GM12878 (cell line): ENCODE measurements at regions not wholly inside any gene's neighbourhood (a gene's known extent, or its start where the extent isn't known, plus 50 kb on each side); places are given as distances from the start of the nearest gene placed in this dataset.

Source experiments
- ATAC-seq: fragments of 200-7000 bp; cut with Tn5 transposase; 3 replicates; pipeline ENCODE4 v1.9.1; 2020; ENCODE audit warnings: mild to moderate bottlenecking, moderate library complexity
- BruUV-seq: library from RNA; stranded (reverse); fragments of 400-500 nt; replicated peaks from 2 replicates; lab custom pipeline; 2021; lab: Mats Ljungman, UMichigan
- CTCF ChIA-PET: fragments of 300-600 bp; sonication (Branson Sonifier 250); formaldehyde crosslinking; extraction: SDS; loops from one replicate; lab custom pipeline; 2021; ENCODE audit warnings: inconsistent platforms; lab: Yijun Ruan, JAX
- POLR2A ChIA-PET: fragments of 350-600 bp; formaldehyde crosslinking; extraction: SDS; loops from one replicate; lab custom pipeline; 2021; ENCODE audit warnings: inconsistent platforms; lab: Charles Lee
- RAD21 ChIA-PET: fragments of 300-600 bp; sonication (Branson Sonifier 250); formaldehyde crosslinking; loops from one replicate; lab custom pipeline; 2023; ENCODE audit warnings: antibody characterized with exemption; ENCODE audit not compliant: unreplicated experiment; lab: Charles Lee
- SMC1A ChIA-PET: fragments of 300-600 bp; sonication (Branson Sonifier 250); formaldehyde crosslinking; loops from one replicate; lab custom pipeline; 2023; ENCODE audit not compliant: unreplicated experiment, uncharacterized antibody; lab: Charles Lee
- DNase-seq: peaks from one replicate; pipeline ENCODE4 v3.0.0-alpha.2; 2011; ENCODE audit warnings: low read depth, low spot score
- FAIRE-seq: peaks from 3 replicates; lab custom pipeline; 2011; peaks lifted over from hg19 to GRCh38; lab: Jason Lieb, UNC
- H2AFZ ChIP-seq: 2 replicates; pipeline ENCODE4 v1.6.0; 2011; ENCODE audit warnings: low read depth, low read length, control low read depth; ENCODE audit not compliant: control insufficient read depth
- H3K27ac ChIP-seq: 2 replicates; pipeline ENCODE4 v1.5.1; 2011; ENCODE audit warnings: control low read depth; ENCODE audit not compliant: control insufficient read depth, insufficient read depth
- H3K27me3 ChIP-seq, 2 experiments: replicated peaks in 1 of 2; 2 replicates each; pipeline versions ENCODE4 v1.6.0 to v1.6.1; 2011; ENCODE audit warnings: low read length in 1 of 2; ENCODE audit not compliant: control insufficient read depth in 2 of 2, insufficient read depth in 2 of 2
- H3K36me3 ChIP-seq, 2 experiments: 2 replicates each; pipeline ENCODE4 v1.5.1; 2011; ENCODE audit warnings: low read length in 1 of 2; ENCODE audit not compliant: control insufficient read depth in 2 of 2, insufficient read depth in 2 of 2
- H3K4me1 ChIP-seq: 2 replicates; pipeline ENCODE4 v1.6.1; 2011; ENCODE audit warnings: mild to moderate bottlenecking, low read length, moderate library complexity, mixed read lengths; ENCODE audit not compliant: control insufficient read depth, insufficient read depth
- H3K4me2 ChIP-seq: 2 replicates; pipeline ENCODE4 v1.6.0; 2011; ENCODE audit warnings: control low read depth; ENCODE audit not compliant: control insufficient read depth, insufficient read depth
- H3K4me3 ChIP-seq: fragments of 200-600 bp; sonication (generic); 2 replicates; pipeline ENCODE4 v1.5.1; 2016
- H3K79me2 ChIP-seq: 2 replicates; pipeline ENCODE4 v1.6.0; 2011; ENCODE audit warnings: low read length; ENCODE audit not compliant: control insufficient read depth, insufficient read depth
- H3K9ac ChIP-seq: 2 replicates; pipeline ENCODE4 v1.8.0; 2011; ENCODE audit warnings: low read length, control low read depth, mixed read lengths; ENCODE audit not compliant: control insufficient read depth, insufficient read depth
- H3K9me3 ChIP-seq: replicated peaks from 3 replicates; pipeline ENCODE4 v1.5.1; 2011; ENCODE audit warnings: mild to moderate bottlenecking, low read length; ENCODE audit not compliant: control insufficient read depth, insufficient read depth
- H4K20me1 ChIP-seq: 2 replicates; pipeline ENCODE4 v1.6.0; 2011; ENCODE audit not compliant: control insufficient read depth, insufficient read depth
- CEBPB ChIP-seq, 2 experiments: fragments of 150-350 bp in 1 of 2; IDR thresholded peaks; 2 replicates each; pipeline ENCODE4 v1.6.1; 2012 to 2014; ENCODE audit warnings: low read depth in 2 of 2, low read length in 2 of 2, borderline replicate concordance in 1 of 2, inconsistent platforms in 1 of 2
- CREM ChIP-seq: IDR thresholded peaks from 2 replicates; pipeline ENCODE4 v1.6.1; 2014; ENCODE audit warnings: antibody characterized with exemption, low read depth
- FOXM1 ChIP-seq: IDR thresholded peaks from 2 replicates; pipeline ENCODE4 v1.6.1; 2012; ENCODE audit warnings: low read depth, mild to moderate bottlenecking, inconsistent platforms, low read length, moderate library complexity
- IKZF2 ChIP-seq, 2 experiments: fragments of 450-650 bp; IDR thresholded peaks; 2 replicates each; pipeline ENCODE4 v1.6.1; 2017; ENCODE audit warnings: mild to moderate bottlenecking in 2 of 2, moderate library complexity in 2 of 2
- MYB ChIP-seq: fragments of 150-350 bp; IDR thresholded peaks from 2 replicates; pipeline ENCODE4 v1.6.1; 2014; ENCODE audit warnings: mild to moderate bottlenecking, low read depth, low read length, borderline replicate concordance
- NFYA ChIP-seq: IDR thresholded peaks from 2 replicates; pipeline ENCODE4 v1.6.1; 2011; ENCODE audit warnings: low read depth, mild to moderate bottlenecking, low read length, improper control_type of control experiment, borderline replicate concordance
- NR2F1 ChIP-seq: fragments of 450-650 bp; conservative IDR thresholded peaks from 2 replicates; pipeline ENCODE4 v1.6.1; 2017; ENCODE audit warnings: mild to moderate bottlenecking
- PAX5 ChIP-seq: IDR thresholded peaks from 2 replicates; pipeline ENCODE4 v1.6.1; 2011; ENCODE audit warnings: low read depth, low read length, borderline replicate concordance
- POLR2AphosphoS5 ChIP-seq: IDR thresholded peaks from 2 replicates; pipeline ENCODE4 v1.6.1; 2011; ENCODE audit warnings: mild to moderate bottlenecking, low read length, inconsistent platforms
- POU2F2 ChIP-seq: IDR thresholded peaks from 3 replicates; pipeline ENCODE4 v1.6.1; 2011; ENCODE audit warnings: low read depth, mild to moderate bottlenecking, low read length, borderline replicate concordance
- RAD21 ChIP-seq: IDR thresholded peaks from 2 replicates; pipeline ENCODE4 v1.6.1; 2011; ENCODE audit warnings: mild to moderate bottlenecking, low read depth, low read length, moderate library complexity; ENCODE audit not compliant: insufficient read depth
- RAD51 ChIP-seq: fragments of 450-650 bp; IDR thresholded peaks from 2 replicates; pipeline ENCODE4 v1.6.1; 2016; ENCODE audit warnings: moderate library complexity, mild to moderate bottlenecking, inconsistent platforms
- RELA ChIP-seq: fragments of 450-650 bp; IDR thresholded peaks from 2 replicates; pipeline ENCODE4 v1.8.0; 2014; ENCODE audit warnings: borderline replicate concordance; ENCODE audit not compliant: partially characterized antibody
- SIN3A ChIP-seq: IDR thresholded peaks from 2 replicates; pipeline ENCODE4 v1.6.1; 2012; ENCODE audit warnings: low read depth, low read length, improper control_type of control experiment
- STAT3 ChIP-seq: IDR thresholded peaks from 2 replicates; pipeline ENCODE4 v1.6.1; 2011; ENCODE audit warnings: low read depth, low read length, improper control_type of control experiment
- YY1 ChIP-seq: IDR thresholded peaks from 2 replicates; pipeline ENCODE4 v1.6.1; 2011; ENCODE audit warnings: low read depth, mild to moderate bottlenecking, low read length
- WGBS: methylation state at CpG from one replicate; pipeline ENCODE4 v1.1.6; 2016; ENCODE audit warnings: low lambda C conversion rate; ENCODE audit not compliant: insufficient replicate concordance, insufficient coverage; ENCODE audit errors: missing lambda C conversion rate; 5-methylcytosine and 5-hydroxymethylcytosine counted together
- in situ Hi-C: fragments of 300-500 bp; cut with MboI; formaldehyde crosslinking; loops from 9 replicates; pipeline ENCODE4 v1.14.3; 2018; ENCODE audit warnings: mixed read lengths
- intact Hi-C: fragments of 100-400 bp; cut with micrococcal nuclease; formaldehyde crosslinking; loops from one replicate; pipeline ENCODE4 v1.14.2; 2022; ENCODE audit not compliant: unreplicated experiment
- TF ChIP-seq, protein P1 (sequence below): fragments of 150-350 bp; IDR thresholded peaks from 2 replicates; pipeline ENCODE4 v1.6.1; 2016; ENCODE audit warnings: low read depth, low read length

- TF ChIP-seq PAX5 (no peak), CREM (no peak)
Observed at GRCh38 chr9:26477963-26478362, 414.6 kb downstream of the CAAP1 start (continued).

- ChIA-PET POLR2A (no interaction called here), SMC1A (no interaction called here), CTCF (no interaction called here), RAD21 (no interaction called here)
- H3K9ac ChIP-seq = no peak overlapping the region
- 30% methylated on average over 2 of the region's 2 CpGs for WGBS
- TF ChIP-seq IKZF2 (IDR thresholded peaks at IDR 0.05) (no peak), RELA (no peak), POLR2AphosphoS5 (no peak), RAD51 (no peak), CEBPB (IDR thresholded peaks at IDR 0.05; ENCODE audit: borderline replicate concordance in 1 of 2, low read depth in 2 of 2, low read length in 2 of 2) (no peak), MYB (no peak), RAD21 (no peak), PAX5 (no peak), NR2F1 (no peak), NFYA (no peak), YY1 (no peak), SIN3A (no peak), POU2F2 (no peak), FOXM1 (no peak), STAT3 (no peak)
- TF ChIP-seq, protein P1, sequence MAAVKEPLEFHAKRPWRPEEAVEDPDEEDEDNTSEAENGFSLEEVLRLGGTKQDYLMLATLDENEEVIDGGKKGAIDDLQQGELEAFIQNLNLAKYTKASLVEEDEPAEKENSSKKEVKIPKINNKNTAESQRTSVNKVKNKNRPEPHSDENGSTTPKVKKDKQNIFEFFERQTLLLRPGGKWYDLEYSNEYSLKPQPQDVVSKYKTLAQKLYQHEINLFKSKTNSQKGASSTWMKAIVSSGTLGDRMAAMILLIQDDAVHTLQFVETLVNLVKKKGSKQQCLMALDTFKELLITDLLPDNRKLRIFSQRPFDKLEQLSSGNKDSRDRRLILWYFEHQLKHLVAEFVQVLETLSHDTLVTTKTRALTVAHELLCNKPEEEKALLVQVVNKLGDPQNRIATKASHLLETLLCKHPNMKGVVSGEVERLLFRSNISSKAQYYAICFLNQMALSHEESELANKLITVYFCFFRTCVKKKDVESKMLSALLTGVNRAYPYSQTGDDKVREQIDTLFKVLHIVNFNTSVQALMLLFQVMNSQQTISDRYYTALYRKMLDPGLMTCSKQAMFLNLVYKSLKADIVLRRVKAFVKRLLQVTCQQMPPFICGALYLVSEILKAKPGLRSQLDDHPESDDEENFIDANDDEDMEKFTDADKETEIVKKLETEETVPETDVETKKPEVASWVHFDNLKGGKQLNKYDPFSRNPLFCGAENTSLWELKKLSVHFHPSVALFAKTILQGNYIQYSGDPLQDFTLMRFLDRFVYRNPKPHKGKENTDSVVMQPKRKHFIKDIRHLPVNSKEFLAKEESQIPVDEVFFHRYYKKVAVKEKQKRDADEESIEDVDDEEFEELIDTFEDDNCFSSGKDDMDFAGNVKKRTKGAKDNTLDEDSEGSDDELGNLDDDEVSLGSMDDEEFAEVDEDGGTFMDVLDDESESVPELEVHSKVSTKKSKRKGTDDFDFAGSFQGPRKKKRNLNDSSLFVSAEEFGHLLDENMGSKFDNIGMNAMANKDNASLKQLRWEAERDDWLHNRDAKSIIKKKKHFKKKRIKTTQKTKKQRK = no peak
- H3K27me3 ChIP-seq = no peaks in the 10 kb centered on the region
- no TSS peak for BruUV-seq
- no peaks in the 10 kb centered on the region for H3K79me2 ChIP-seq
- H3K4me1 ChIP-seq = no peaks in the 10 kb centered on the region
- no peak overlapping the region for H3K27ac ChIP-seq
- ATAC-seq = no peak
- FAIRE-seq = no peak
- H4K20me1 ChIP-seq = no peaks in the 10 kb centered on the region
- H2AFZ ChIP-seq = no peak overlapping the region
- DNase-seq = no peak
- no peaks in the 10 kb centered on the region for H3K36me3 ChIP-seq
- no peak overlapping the region for H3K4me2 ChIP-seq
- intact Hi-C loops = no loop called here
- no peak overlapping the region for H3K4me3 ChIP-seq
- no peaks in the 10 kb centered on the region for H3K9me3 ChIP-seq
- in situ Hi-C loops = no loop called here
Observed at GRCh38 chr9:26471261-26471660, 421.3 kb downstream of the CAAP1 start.
